HG03025 (cell line): ENCODE measurements at regions not wholly inside any gene's neighbourhood (a gene's known extent, or its start where the extent isn't known, plus 50 kb on each side); places are given as distances from the start of the nearest gene placed in this dataset.

ENCODE experiments used
- ATAC-seq: cut with Tn5 transposase; IDR thresholded peaks from one replicate; pipeline ENCODE4 v1.9.1; 2021; ENCODE audit warnings: mild to moderate bottlenecking, moderate library complexity; ENCODE audit not compliant: unreplicated experiment, low FRiP score

- no peak for ATAC-seq
Measured at GRCh38 chr3:84825817-84826216, 133.0 kb upstream of the CADM2 start.

GRCh38 chr3:84830476-84830875 is 128.3 kb upstream of the CADM2 start:
- no peak for ATAC-seq

- no peak for ATAC-seq
Measured at GRCh38 chr3:84835366-84835765, 123.4 kb upstream of the CADM2 start.

DNA sequence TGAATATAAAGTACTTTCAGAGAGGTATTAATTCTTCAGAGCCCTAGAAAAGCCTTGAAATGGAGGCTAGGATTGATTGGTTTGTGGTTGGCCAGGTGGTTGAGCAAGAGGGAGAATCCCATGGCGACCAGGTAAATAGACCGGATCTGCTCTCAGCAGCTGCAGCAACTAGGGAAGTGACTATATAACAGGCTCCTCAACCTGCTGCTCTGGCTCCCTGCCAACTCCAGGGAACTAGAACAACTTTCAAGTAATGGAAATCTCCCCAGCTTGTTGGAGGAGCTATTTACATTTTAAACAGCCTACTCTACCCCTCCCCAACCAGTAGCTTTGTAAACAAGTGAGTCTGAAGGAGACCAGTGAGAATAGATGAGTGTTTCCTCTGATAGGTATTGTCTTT is 121.8 kb upstream of the CADM2 start:
- no peak for ATAC-seq

- no peak for ATAC-seq
Measured at GRCh38 chr3:84877092-84877491, 81.7 kb upstream of the CADM2 start.

- ATAC-seq, result no peak
Measured at GRCh38 chr3:84881288-84881687, 77.5 kb upstream of the CADM2 start.

GRCh38 chr3:84885199-84885882 is 73.4 kb upstream of the CADM2 start:
- no peak for ATAC-seq

DNA sequence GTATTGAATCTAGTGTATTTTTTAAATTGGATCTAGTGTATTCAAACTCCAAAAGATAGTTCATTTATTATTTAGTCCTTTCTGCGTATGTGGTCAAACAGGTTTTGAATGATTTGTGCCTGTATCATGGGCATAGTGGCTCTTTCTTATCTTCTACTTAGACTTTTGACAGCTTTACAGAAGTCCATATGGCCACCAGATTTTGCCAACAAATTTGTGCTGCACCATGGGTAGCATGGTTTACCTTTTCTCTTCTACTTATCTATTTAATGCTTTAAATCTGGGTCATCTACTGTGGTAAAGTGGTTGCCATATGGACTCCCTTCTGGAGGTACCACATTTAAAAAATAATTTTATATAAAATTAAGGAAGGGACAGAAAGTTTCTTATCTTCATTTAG is 66.9 kb upstream of the CADM2 start:
- ATAC-seq, result no peak

DNA sequence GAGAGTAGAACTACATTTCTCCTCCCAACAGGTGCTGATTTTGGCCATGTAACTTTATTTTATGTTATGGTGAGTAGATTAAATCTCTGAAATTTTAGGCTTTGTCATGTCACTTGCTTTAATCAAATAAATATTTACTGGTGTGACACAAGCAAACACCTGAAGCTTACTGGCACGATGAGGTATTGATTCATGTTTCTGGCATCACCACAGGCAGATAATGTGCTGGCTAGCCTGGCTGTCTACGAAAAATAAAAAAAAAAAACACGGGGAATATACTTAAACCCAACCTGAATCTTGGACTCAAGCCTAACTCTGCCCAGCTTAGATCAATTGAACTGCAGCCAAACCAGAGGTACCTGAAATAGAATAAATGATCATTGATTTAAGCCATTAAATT is 65.6 kb upstream of the CADM2 start:
- no peak for ATAC-seq

DNA sequence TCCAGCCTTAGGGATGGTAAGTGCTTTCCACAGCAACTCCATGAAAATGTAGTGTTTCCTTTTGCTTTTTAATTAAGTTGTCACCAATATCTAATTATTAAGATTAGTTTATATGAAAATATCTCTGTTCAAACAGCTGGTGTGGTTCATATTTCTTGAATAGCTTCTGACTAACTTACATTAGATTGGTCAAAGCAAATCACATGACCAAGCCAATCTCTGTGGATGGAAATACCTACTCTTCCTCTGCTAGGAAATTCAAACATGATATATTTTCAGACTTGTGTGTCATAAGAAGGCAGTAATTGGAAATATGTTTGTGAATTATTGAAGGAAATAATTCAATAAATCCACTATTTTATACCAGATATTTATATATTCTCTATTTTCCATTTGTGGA is 54.6 kb upstream of the CADM2 start:
- no peak for ATAC-seq

GRCh38 chr3:84904816-84905555 is 53.8 kb upstream of the CADM2 start:
- ATAC-seq, result no peak

- ATAC-seq, result no peak
Measured at GRCh38 chr3:84905556-84905920, 53.3 kb upstream of the CADM2 start.

DNA sequence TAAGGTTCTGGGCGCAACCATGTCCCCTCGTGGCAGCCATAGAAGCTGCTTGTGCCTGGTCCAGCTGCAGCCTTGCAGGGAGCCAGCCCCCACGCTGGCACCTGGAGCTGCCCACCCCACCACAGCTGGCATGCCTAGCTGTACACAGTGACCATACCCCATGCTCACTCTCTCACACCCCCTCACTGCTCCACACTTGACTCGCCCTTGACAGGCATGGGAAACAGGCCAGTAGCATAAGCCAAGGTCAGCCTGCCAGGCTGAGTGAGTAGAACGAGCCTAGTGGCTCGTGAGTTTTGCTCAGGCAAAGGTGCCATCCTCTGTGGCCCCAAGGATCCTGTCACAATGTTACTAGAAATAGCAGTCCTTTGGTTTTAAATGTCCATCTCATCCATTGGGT is 52.7 kb upstream of the CADM2 start:
- ATAC-seq, result no peak
